OCI-LY7 (cell line): ENCODE measurements at regions not wholly inside any gene's neighbourhood (a gene's known extent, or its start where the extent isn't known, plus 50 kb on each side); places are given as distances from the start of the nearest gene placed in this dataset.
A peak's percentile ranks its signal among the peaks of the same experiment; 100 is the strongest.

Source experiments
- BruUV-seq: library from RNA; stranded (reverse); fragments of 400-500 nt; replicated peaks from 2 replicates; lab custom pipeline; 2021; lab: Mats Ljungman, UMichigan
- CTCF ChIA-PET: fragments of 300-600 bp; sonication (Branson Sonifier 250); formaldehyde crosslinking; loops from one replicate; lab custom pipeline; 2022; ENCODE audit warnings: antibody characterized with exemption; ENCODE audit not compliant: unreplicated experiment; lab: Charles Lee
- POLR2A ChIA-PET: fragments of 300-600 bp; sonication (Branson Sonifier 250); formaldehyde crosslinking; loops from one replicate; lab custom pipeline; 2022; ENCODE audit warnings: antibody characterized with exemption; lab: Charles Lee
- DNase-seq: peaks from one replicate; pipeline ENCODE4 v3.0.0-alpha.2; 2015; ENCODE audit warnings: low spot score
- H2AFZ ChIP-seq: fragments of 200-600 bp; sonication (generic), shearing (Covaris generic); 2 replicates; pipeline ENCODE4 v1.6.1; 2014; ENCODE audit warnings: mild to moderate bottlenecking, antibody characterized with exemption, low read length, moderate library complexity
- H3K27ac ChIP-seq: fragments of 200-600 bp; sonication (generic); 2 replicates; pipeline ENCODE4 v1.5.1; 2014; ENCODE audit warnings: mixed run types, low read depth, mild to moderate bottlenecking, moderate library complexity, low read length, inconsistent platforms; ENCODE audit not compliant: poor library complexity, severe bottlenecking
- H3K36me3 ChIP-seq: fragments of 200-600 bp; sonication (generic); 2 replicates; pipeline ENCODE4 v1.6.1; 2014; ENCODE audit warnings: mild to moderate bottlenecking, antibody characterized with exemption, low read length, moderate library complexity, mixed read lengths; ENCODE audit not compliant: insufficient read depth
- H3K4me1 ChIP-seq: fragments of 200-600 bp; sonication (generic); 2 replicates; pipeline ENCODE4 v1.5.1; 2014; ENCODE audit warnings: mild to moderate bottlenecking, low read length; ENCODE audit not compliant: insufficient read depth, poor library complexity, severe bottlenecking
- H3K4me2 ChIP-seq: fragments of 200-600 bp; sonication (generic); 2 replicates; pipeline ENCODE4 v1.6.1; 2014; ENCODE audit warnings: mild to moderate bottlenecking, low read length
- H3K4me3 ChIP-seq: fragments of 200-600 bp; sonication (generic); 2 replicates; pipeline ENCODE4 v1.5.1; 2014; ENCODE audit warnings: mild to moderate bottlenecking, low read depth, low read length; ENCODE audit not compliant: poor library complexity, severe bottlenecking
- H3K79me2 ChIP-seq: fragments of 200-600 bp; sonication (generic); 2 replicates; pipeline ENCODE4 v1.6.1; 2016; ENCODE audit warnings: low read depth, mild to moderate bottlenecking, low read length, moderate library complexity, mixed read lengths; ENCODE audit not compliant: insufficient read depth
- H3K9me2 ChIP-seq: fragments of 200-600 bp; sonication (generic); 2 replicates; pipeline ENCODE4 v1.6.1; 2016; ENCODE audit warnings: mild to moderate bottlenecking, low read length, mixed read lengths; ENCODE audit not compliant: insufficient read depth
- H3K9me3 ChIP-seq: fragments of 200-600 bp; sonication (generic); 2 replicates; pipeline ENCODE4 v1.6.1; 2014; ENCODE audit warnings: mild to moderate bottlenecking, mixed run types, low read length, mixed read lengths
- H4K20me1 ChIP-seq: fragments of 200-600 bp; sonication (generic); 2 replicates; pipeline ENCODE4 v1.6.1; 2014; ENCODE audit warnings: mild to moderate bottlenecking, antibody characterized with exemption, low read length, moderate library complexity, mixed read lengths; ENCODE audit not compliant: insufficient read depth
- CTCF ChIP-seq: fragments of 200-600 bp; sonication (generic); conservative IDR thresholded peaks from 2 replicates; pipeline ENCODE4 v1.5.1; 2014; ENCODE audit warnings: mild to moderate bottlenecking, antibody characterized with exemption, low read length, moderate library complexity, mixed read lengths
- EZH2phosphoT487 ChIP-seq: fragments of 200-600 bp; sonication (generic); IDR thresholded peaks from 2 replicates; pipeline ENCODE4 v1.6.1; 2018; ENCODE audit warnings: low read depth, borderline replicate concordance, mild to moderate bottlenecking, mixed run types, antibody characterized with exemption, low read length, moderate library complexity, mixed read lengths
- intact Hi-C: fragments of 100-400 bp; cut with micrococcal nuclease; formaldehyde crosslinking; loops from one replicate; pipeline ENCODE4 v1.10.0; 2022; ENCODE audit not compliant: unreplicated experiment

- Histone ChIP-seq H3K36me3 (no peaks in the 10 kb centered on the region), H3K4me3 (no peak overlapping the region), H3K79me2 (no peaks in the 10 kb centered on the region), H4K20me1 (no peaks in the 10 kb centered on the region), H3K27ac (no peak overlapping the region), H3K4me2 (no peak overlapping the region), H3K4me1 (no peaks in the 10 kb centered on the region), H2AFZ (no peak overlapping the region), H3K9me3 (no peaks in the 10 kb centered on the region), H3K9me2 (no peaks in the 10 kb centered on the region)
- DNase-seq, result no peak
- ChIA-PET CTCF (no interaction called here), POLR2A (no interaction called here)
- intact Hi-C loops, result no loop called here
- no TSS peak for BruUV-seq
- TF ChIP-seq EZH2phosphoT487 (no peak), CTCF (no peak)
These were observed 344.0 kb downstream of the REEP3 start for GRCh38 chr10:63865210-63865609.

DNA sequence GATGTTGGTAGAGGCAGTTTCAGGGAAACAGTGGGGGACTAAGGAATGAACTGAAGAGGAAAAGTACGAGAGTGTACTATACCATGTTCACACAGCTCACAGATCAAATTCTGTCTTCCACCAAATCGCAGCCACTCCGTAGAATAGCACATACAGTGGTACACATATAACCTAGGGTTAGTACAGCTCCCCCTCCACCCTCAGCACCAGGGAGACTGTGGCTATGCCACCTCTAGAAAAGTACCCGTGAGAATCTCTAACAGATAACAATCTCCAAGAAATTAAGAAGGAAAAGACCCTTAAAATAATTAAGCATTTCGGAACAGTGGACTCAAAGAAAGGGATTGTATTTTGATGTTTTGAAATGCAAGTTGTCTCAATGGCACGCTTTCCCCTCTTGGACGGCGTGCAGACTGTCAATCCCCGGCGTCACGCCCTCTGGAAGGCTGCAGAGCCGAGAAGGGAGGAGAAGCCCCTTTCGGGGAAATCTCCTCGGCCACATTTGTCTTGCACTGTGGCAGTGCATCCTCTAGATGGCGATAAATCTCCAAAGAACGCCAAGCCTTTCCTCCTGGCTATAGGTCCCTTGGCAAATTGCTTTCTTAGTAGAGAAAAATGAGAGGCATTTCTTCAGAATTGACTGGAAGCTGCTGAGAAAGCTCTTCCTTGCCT, 345.0 kb downstream of the REEP3 start:
- peak; percentile 46 for DNase-seq
- Histone ChIP-seq H3K4me3 (no peak overlapping the region), H4K20me1 (no peaks in the 10 kb centered on the region), H3K9me3 (no peaks in the 10 kb centered on the region), H3K36me3 (no peaks in the 10 kb centered on the region), H3K9me2 (no peaks in the 10 kb centered on the region), H3K4me1 (no peaks in the 10 kb centered on the region), H3K79me2 (no peaks in the 10 kb centered on the region), H3K4me2 (no peak overlapping the region), H3K27ac (no peak overlapping the region), H2AFZ (no peak overlapping the region)
- no peak for TF ChIP-seq EZH2phosphoT487
- peak; percentile 86 for TF ChIP-seq CTCF
- intact Hi-C loops, result loop anchor here (2.0 kb wide), 1 partner anchor 111 kb away; no protein-coding TSS in a partner anchor
- CTCF ChIA-PET, result interaction anchor here (0.9 to 1.1 kb wide), 2 partner anchors 21 to 24 kb away, joined by 3 to 4 read pairs; no protein-coding TSS in a partner anchor
- POLR2A ChIA-PET, result interaction anchor here (0.7 kb wide), 1 partner anchor 460 kb away, joined by 3 read pairs; no protein-coding TSS in a partner anchor
- BruUV-seq, result no TSS peak

DNA sequence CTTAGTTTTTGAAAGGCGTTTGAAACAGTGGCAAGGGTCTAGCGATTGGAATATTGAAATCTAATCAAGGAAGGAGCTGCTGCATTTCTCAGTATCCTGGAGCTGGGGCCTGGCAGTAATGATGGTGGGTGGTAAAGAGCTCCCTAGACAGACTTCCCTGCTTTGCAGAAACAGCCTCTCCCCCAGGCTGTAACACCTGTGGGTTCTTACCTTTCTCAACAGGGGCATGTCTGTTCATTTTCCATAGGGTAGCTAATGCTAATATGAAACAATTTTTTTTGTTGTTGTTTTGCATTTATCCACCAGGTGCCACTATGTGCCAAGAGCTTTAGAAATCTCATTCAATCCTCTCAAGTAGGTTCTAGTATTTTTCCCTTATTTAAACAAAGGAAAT, 345.5 kb downstream of the REEP3 start:
- CTCF ChIA-PET, result interaction anchor here (0.6 to 1.1 kb wide), 4 partner anchors 20 to 1969 kb away, joined by 3 to 11 read pairs (median 4); no protein-coding TSS in a partner anchor
- no peak overlapping the region for H3K4me2 ChIP-seq
- no peaks in the 10 kb centered on the region for H3K4me1 ChIP-seq
- no peak overlapping the region for H3K4me3 ChIP-seq
- H3K79me2 ChIP-seq, result no peaks in the 10 kb centered on the region
- TF ChIP-seq EZH2phosphoT487 (no peak), CTCF (peak; percentile 70)
- intact Hi-C loops, result loop anchor here (2.0 kb wide), 1 partner anchor 110 kb away; no protein-coding TSS in a partner anchor
- H2AFZ ChIP-seq, result no peak overlapping the region
- H3K9me2 ChIP-seq, result no peaks in the 10 kb centered on the region
- BruUV-seq, result no TSS peak
- H4K20me1 ChIP-seq, result no peaks in the 10 kb centered on the region
- DNase-seq, result peak; percentile 10
- no peaks in the 10 kb centered on the region for H3K36me3 ChIP-seq
- POLR2A ChIA-PET, result interaction anchor here (0.6 to 0.7 kb wide), 3 partner anchors 460 to 1841 kb away, joined by 3 to 8 read pairs (median 5); no protein-coding TSS in a partner anchor
- H3K27ac ChIP-seq, result no peak overlapping the region
- no peaks in the 10 kb centered on the region for H3K9me3 ChIP-seq
